ENCODE measurements at regions not wholly inside any gene's neighbourhood (a gene's known extent, or its start where the extent isn't known, plus 50 kb on each side); places are given as distances from the start of the nearest gene placed in this dataset.

DNA sequence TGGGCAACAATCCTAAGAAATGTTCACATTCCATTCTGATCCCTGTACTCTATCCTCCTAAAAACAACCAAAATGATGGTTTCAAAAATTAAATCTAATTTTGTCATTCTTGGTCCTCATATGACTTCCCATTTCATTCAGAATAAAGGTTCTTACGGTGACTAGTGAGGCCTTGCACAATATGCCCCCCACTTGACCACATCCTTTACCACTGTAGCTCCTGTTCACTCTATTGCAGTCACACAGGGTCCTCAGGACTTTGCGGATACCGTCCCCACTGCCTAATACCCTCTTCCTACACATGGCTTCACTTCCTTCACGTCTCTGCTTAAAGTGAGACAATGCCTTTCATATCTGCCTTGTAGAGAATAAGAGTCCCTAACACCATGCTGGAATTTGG, 1058.7 kb upstream of the KLHL29 start:
- ATAC-seq (no peak), DNase-seq (no peak)
- H3K36me3 ChIP-seq = no peaks in the 10 kb centered on the region
- H3K9me3 ChIP-seq = no peaks in the 10 kb centered on the region
- H3K4me1 ChIP-seq = no peaks in the 10 kb centered on the region
- no peak overlapping the region for H3K4me3 ChIP-seq
- H3K27me3 ChIP-seq = no peaks in the 10 kb centered on the region
- intact Hi-C loops (cut with DNase I; ENCODE audit: low total_unique reads) = no loop called here
- TF ChIP-seq POLR2A (IDR thresholded peaks at IDR 0.05) = no peak
- in situ Hi-C loops (cut with MboI; ENCODE audit: low sequenced_read_pairs in 4 of 4) = no loop called here
- no peak overlapping the region for H3K27ac ChIP-seq

DNA sequence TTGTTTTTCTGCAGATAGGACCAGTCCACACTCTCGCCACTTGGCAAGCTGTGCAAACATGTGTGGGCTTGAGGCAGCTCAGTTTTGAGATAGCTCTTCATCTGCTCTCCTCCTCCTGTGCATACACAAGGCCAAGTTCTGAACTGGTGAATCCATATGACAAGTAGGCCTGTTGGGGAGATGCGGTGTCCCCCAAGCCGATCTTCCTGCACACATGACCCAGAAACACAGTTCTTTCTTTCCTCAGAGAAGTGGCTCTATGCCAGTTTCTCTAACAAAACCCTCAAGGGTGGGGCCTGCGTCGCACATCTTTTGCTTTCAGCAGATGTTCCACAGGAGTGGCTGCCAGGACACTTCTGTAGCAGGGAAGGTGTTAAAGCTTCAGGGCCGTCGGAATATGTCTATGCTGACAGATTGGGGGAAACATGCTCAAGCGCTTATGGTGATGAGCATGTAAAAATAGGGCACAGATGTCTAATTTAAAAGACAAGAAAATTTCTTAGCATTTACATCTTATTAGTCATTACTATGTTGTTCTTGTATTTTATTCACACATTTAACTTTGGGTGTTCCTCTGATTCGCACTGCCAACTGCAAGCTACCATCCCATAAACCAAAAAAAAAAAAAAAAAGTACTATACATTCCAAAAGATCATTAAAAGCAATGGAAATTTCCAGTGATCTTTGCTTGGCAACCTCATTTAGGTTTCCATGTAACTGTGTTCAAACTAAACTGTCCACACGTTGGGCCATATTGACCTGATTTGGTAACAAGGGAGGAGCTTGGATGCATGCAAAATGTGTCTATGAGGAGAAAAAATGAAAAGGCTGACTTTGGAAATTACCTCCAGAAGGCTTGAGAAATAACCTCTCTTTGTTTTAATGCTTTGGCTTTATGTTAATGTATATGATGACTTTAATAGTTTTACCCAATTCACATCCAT, 1055.5 kb upstream of the KLHL29 start:
- Histone ChIP-seq H3K4me3 (no peak overlapping the region), H3K27me3 (no peaks in the 10 kb centered on the region), H3K9me3 (no peaks in the 10 kb centered on the region), H3K27ac (no peak overlapping the region), H3K36me3 (no peaks in the 10 kb centered on the region), H3K4me1 (no peaks in the 10 kb centered on the region)
- in situ Hi-C loops (cut with MboI; ENCODE audit: low sequenced_read_pairs in 4 of 4) (no loop called here), intact Hi-C loops (cut with DNase I; ENCODE audit: low total_unique reads) (no loop called here)
- DNase-seq = no peak
- no peak for ATAC-seq
- TF ChIP-seq POLR2A (IDR thresholded peaks at IDR 0.05) = no peak
- TF ChIP-seq, protein P1, sequence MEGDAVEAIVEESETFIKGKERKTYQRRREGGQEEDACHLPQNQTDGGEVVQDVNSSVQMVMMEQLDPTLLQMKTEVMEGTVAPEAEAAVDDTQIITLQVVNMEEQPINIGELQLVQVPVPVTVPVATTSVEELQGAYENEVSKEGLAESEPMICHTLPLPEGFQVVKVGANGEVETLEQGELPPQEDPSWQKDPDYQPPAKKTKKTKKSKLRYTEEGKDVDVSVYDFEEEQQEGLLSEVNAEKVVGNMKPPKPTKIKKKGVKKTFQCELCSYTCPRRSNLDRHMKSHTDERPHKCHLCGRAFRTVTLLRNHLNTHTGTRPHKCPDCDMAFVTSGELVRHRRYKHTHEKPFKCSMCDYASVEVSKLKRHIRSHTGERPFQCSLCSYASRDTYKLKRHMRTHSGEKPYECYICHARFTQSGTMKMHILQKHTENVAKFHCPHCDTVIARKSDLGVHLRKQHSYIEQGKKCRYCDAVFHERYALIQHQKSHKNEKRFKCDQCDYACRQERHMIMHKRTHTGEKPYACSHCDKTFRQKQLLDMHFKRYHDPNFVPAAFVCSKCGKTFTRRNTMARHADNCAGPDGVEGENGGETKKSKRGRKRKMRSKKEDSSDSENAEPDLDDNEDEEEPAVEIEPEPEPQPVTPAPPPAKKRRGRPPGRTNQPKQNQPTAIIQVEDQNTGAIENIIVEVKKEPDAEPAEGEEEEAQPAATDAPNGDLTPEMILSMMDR (IDR thresholded peaks at IDR 0.05 in 4 of 5, conservative IDR thresholded peaks at IDR 0.05 in 1 of 5) = no peak

DNA sequence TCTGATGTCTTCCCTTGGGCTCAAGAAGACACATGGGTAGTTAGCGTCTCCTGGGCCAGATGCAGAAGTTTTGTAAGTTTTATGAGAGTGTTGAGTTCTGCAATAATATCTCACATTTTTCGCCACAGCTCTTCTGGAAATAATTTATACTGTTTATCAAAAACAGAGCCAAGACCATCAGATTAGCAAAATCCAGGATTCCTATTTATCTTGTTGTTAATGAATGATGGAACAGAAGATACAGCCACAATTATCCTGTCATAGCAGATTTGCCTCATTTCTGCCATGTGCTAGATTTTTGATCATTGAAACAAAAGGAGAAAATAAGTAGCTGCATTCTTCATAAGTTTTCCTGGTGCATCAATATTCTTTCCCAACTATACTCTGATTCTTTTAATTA, 1048.6 kb upstream of the KLHL29 start:
- intact Hi-C loops (cut with DNase I; ENCODE audit: low total_unique reads) (no loop called here), in situ Hi-C loops (cut with MboI; ENCODE audit: low sequenced_read_pairs in 4 of 4) (no loop called here)
- no peak for TF ChIP-seq POLR2A (IDR thresholded peaks at IDR 0.05)
- TF ChIP-seq, protein P1 (IDR thresholded peaks at IDR 0.05 in 4 of 5, conservative IDR thresholded peaks at IDR 0.05 in 1 of 5) = no peak
- ATAC-seq (no peak), DNase-seq (no peak)
- Histone ChIP-seq H3K4me3 (no peak overlapping the region), H3K27me3 (no peaks in the 10 kb centered on the region), H3K9me3 (no peaks in the 10 kb centered on the region), H3K27ac (no peak overlapping the region), H3K36me3 (no peaks in the 10 kb centered on the region), H3K4me1 (no peaks in the 10 kb centered on the region)

DNA sequence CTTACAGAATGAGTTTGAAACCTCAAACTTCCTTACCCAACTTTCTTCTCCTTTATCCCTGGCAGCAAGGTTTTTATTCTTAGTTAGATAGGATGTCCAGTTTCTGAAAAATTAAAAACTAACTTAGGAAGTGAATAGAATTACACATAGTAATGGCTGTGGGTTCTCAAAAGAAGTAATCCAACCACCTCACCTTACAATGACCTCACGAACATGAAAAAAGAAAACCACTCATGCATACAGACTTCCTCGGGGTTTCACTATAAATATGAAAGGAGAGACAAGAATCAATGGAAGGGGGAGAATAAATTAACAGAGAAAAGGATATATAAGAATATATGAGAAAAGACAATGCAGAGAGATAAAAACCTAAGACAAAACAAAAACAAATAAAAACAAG, 1044.3 kb upstream of the KLHL29 start:
- no peak for DNase-seq
- no peaks in the 10 kb centered on the region for H3K36me3 ChIP-seq
- H3K27ac ChIP-seq = no peak overlapping the region
- H3K4me3 ChIP-seq = no peak overlapping the region
- no peak for ATAC-seq
- TF ChIP-seq, protein P1 (IDR thresholded peaks at IDR 0.05 in 4 of 5, conservative IDR thresholded peaks at IDR 0.05 in 1 of 5) = no peak
- TF ChIP-seq POLR2A (IDR thresholded peaks at IDR 0.05) = no peak
- intact Hi-C loops (cut with DNase I; ENCODE audit: low total_unique reads) = no loop called here
- no peaks in the 10 kb centered on the region for H3K9me3 ChIP-seq
- H3K27me3 ChIP-seq = no peaks in the 10 kb centered on the region
- no peaks in the 10 kb centered on the region for H3K4me1 ChIP-seq
- in situ Hi-C loops (cut with MboI; ENCODE audit: low sequenced_read_pairs in 4 of 4) = no loop called here

DNA sequence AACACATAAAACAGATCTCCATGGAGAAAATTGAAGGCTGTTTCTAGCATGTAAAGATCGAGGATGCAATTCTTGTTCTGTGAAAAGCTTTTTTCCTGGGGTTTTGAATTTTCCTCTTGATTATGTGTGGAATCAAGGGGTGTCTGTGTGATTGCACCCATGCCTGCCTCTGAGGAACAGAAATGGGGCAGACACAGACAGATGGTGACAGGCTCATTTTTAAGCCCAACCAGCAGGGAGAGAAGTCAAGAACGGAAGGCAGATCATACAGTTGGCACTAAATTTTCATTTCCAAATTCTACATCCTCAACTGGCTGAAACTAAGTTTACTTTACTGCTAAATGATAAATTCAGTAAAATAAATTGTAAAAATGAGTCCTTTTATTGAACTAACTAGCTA, 1037.7 kb upstream of the KLHL29 start:
- no peaks in the 10 kb centered on the region for H3K36me3 ChIP-seq
- intact Hi-C loops (cut with DNase I; ENCODE audit: low total_unique reads) = no loop called here

More for the DNA sequence above, 1037.7 kb upstream of the KLHL29 start:
- no peak overlapping the region for H3K27ac ChIP-seq
- DNase-seq (no peak), ATAC-seq (no peak)
- H3K9me3 ChIP-seq = no peaks in the 10 kb centered on the region
- in situ Hi-C loops (cut with MboI; ENCODE audit: low sequenced_read_pairs in 4 of 4) = no loop called here
- H3K4me1 ChIP-seq = no peaks in the 10 kb centered on the region
- TF ChIP-seq, protein P1 (IDR thresholded peaks at IDR 0.05 in 4 of 5, conservative IDR thresholded peaks at IDR 0.05 in 1 of 5) = no peak
- no peak for TF ChIP-seq POLR2A (IDR thresholded peaks at IDR 0.05)
- H3K4me3 ChIP-seq = no peak overlapping the region
- no peaks in the 10 kb centered on the region for H3K27me3 ChIP-seq

All from gastrocnemius medialis (tissue), 4 donors.